GM12873 (cell line): ENCODE measurements at regions not wholly inside any gene's neighbourhood (a gene's known extent, or its start where the extent isn't known, plus 50 kb on each side); places are given as distances from the start of the nearest gene placed in this dataset.

Experiments used
- TF ChIP-seq, protein P1 (sequence below): IDR thresholded peaks from 2 replicates; pipeline ENCODE4 v1.5.1; 2012; ENCODE audit warnings: low read depth, mild to moderate bottlenecking, moderate library complexity, low read length, control low read depth; ENCODE audit not compliant: insufficient read depth; ENCODE audit errors: missing control alignments

GRCh38 chr12:89906178-89906577 is 197.5 kb upstream of the ATP2B1 start:
- TF ChIP-seq, protein P1, sequence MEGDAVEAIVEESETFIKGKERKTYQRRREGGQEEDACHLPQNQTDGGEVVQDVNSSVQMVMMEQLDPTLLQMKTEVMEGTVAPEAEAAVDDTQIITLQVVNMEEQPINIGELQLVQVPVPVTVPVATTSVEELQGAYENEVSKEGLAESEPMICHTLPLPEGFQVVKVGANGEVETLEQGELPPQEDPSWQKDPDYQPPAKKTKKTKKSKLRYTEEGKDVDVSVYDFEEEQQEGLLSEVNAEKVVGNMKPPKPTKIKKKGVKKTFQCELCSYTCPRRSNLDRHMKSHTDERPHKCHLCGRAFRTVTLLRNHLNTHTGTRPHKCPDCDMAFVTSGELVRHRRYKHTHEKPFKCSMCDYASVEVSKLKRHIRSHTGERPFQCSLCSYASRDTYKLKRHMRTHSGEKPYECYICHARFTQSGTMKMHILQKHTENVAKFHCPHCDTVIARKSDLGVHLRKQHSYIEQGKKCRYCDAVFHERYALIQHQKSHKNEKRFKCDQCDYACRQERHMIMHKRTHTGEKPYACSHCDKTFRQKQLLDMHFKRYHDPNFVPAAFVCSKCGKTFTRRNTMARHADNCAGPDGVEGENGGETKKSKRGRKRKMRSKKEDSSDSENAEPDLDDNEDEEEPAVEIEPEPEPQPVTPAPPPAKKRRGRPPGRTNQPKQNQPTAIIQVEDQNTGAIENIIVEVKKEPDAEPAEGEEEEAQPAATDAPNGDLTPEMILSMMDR: no peak

- TF ChIP-seq, protein P1: no peak
Measured at GRCh38 chr12:89901906-89902642, 193.4 kb upstream of the ATP2B1 start.

GRCh38 chr12:89901319-89901718 is 192.7 kb upstream of the ATP2B1 start:
- TF ChIP-seq, protein P1: no peak

- TF ChIP-seq, protein P1: no peak
Measured at GRCh38 chr12:89899651-89900050, 191.0 kb upstream of the ATP2B1 start.

GRCh38 chr12:89895591-89895990 is 187.0 kb upstream of the ATP2B1 start:
- TF ChIP-seq, protein P1: no peak

GRCh38 chr12:89895101-89895500 is 186.5 kb upstream of the ATP2B1 start:
- TF ChIP-seq, protein P1: no peak

DNA sequence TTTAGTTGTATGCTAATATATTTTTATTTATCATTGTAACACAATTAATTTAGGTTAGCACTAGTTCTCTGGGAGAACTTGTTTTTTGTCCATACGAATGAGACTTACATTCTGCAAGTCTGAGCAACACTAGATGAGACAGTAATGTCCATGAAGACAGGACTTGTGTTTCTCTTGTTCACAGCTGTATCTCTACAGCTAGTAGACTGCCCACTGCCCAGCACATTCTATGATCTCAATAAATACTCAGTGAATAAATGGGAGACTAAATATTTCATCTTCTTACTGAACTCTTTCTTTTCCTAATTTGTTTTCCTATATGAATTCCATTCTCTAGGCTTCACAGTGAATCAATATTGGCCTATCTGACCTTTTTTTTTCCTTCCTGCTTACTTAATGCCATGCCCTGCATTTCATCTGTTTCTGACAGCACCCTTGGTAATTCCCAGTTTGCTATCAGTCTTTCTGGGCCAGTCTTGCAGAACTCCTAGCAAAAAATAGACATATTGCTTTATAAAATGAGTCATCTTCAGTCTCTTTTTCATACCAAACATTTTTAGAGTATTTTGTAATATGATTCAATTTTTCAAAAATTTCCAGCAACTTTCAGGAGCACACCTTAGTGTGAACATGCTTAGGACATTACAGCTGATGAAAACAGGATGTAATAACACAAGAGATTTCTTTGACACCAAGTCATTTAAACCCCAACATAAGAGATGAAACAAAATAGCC is 185.5 kb upstream of the ATP2B1 start:
- TF ChIP-seq, protein P1: no peak
